GM12892 (cell line): ENCODE measurements at regions not wholly inside any gene's neighbourhood (a gene's known extent, or its start where the extent isn't known, plus 50 kb on each side); places are given as distances from the start of the nearest gene placed in this dataset.

ENCODE experiments used
- POLR2A ChIP-seq: IDR thresholded peaks from 2 replicates; pipeline ENCODE4 v1.6.1; 2011; ENCODE audit warnings: low read depth, low read length, control low read depth
- POLR2AphosphoS5 ChIP-seq: IDR thresholded peaks from 2 replicates; pipeline ENCODE4 v1.6.1; 2011; ENCODE audit warnings: low read depth, low read length, control low read depth

DNA sequence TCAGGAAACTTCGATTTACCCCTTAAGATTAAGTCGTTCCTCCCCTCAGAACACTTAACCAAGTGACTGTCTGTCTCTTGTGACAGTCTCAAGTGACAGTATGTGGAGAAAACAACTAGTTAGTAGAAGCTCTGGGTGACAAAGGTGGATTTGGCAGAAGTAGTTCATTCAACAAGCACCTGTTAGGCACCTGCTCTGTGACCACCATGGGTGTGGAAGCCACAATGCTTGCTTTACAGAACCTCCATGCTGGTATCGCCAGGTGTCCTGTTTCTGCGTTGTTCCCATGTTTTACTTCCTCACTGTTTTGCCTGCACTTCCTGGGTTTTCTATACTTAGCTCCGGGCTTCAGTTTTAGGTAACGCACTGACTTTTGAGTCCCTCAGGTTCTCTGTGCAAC lies 337.4 kb upstream of the DCC start:
- TF ChIP-seq POLR2A = no peak
- TF ChIP-seq POLR2AphosphoS5 = no peak
